ENCODE measurements at regions not wholly inside any gene's neighbourhood (a gene's known extent, or its start where the extent isn't known, plus 50 kb on each side); places are given as distances from the start of the nearest gene placed in this dataset.

GRCh38 chr2:61715506-61715905, 138.4 kb downstream of the FAM161A start:
- POLR2A ChIA-PET: no interaction called here
- no peak for TF ChIP-seq CTCF (IDR thresholded peaks at IDR 0.05; ENCODE audit: control extremely low read depth, extremely low read depth, low read depth, missing control alignments)
- CTCF ChIA-PET: no interaction called here
- DNase-seq (ENCODE audit: extremely low spot score): no peak

- ChIA-PET CTCF (interaction anchor here (0.6 to 2.4 kb wide), 2 partner anchors 9 to 24 kb away, joined by 3 to 12 read pairs; no protein-coding TSS in a partner anchor), POLR2A (no interaction called here)
- no peak for DNase-seq (ENCODE audit: extremely low spot score)
- TF ChIP-seq CTCF (IDR thresholded peaks at IDR 0.05; ENCODE audit: control extremely low read depth, extremely low read depth, low read depth, missing control alignments): no peak
These were observed 139.7 kb downstream of the FAM161A start for GRCh38 chr2:61714210-61714609.

GRCh38 chr2:61713457-61713856, 140.4 kb downstream of the FAM161A start:
- ChIA-PET POLR2A (interaction anchor here (0.9 kb wide), 1 partner anchor 69 kb away, joined by 3 read pairs; no protein-coding TSS in a partner anchor), CTCF (interaction anchor here (0.6 to 2.4 kb wide), 3 partner anchors 10 to 73 kb away, joined by 3 to 12 read pairs (median 4); no protein-coding TSS in a partner anchor)
- no peak for TF ChIP-seq CTCF (IDR thresholded peaks at IDR 0.05; ENCODE audit: control extremely low read depth, extremely low read depth, low read depth, missing control alignments)
- no peak for DNase-seq (ENCODE audit: extremely low spot score)

GRCh38 chr2:61712060-61712459, 141.8 kb downstream of the FAM161A start:
- no peak for DNase-seq (ENCODE audit: extremely low spot score)
- CTCF ChIA-PET: interaction anchor here (1.1 to 2.3 kb wide), 3 partner anchors 12 to 78 kb away, joined by 4 to 9 read pairs (median 5); no protein-coding TSS in a partner anchor
- POLR2A ChIA-PET: no interaction called here
- no peak for TF ChIP-seq CTCF (IDR thresholded peaks at IDR 0.05; ENCODE audit: control extremely low read depth, extremely low read depth, low read depth, missing control alignments)

GRCh38 chr2:61710711-61711110, 143.1 kb downstream of the FAM161A start:
- ChIA-PET POLR2A (no interaction called here), CTCF (interaction anchor here (1.5 to 5.7 kb wide), 4 partner anchors 12 to 158 kb away, joined by 3 to 18 read pairs (median 6); no protein-coding TSS in a partner anchor)
- no peak for TF ChIP-seq CTCF (IDR thresholded peaks at IDR 0.05; ENCODE audit: control extremely low read depth, extremely low read depth, low read depth, missing control alignments)
- no peak for DNase-seq (ENCODE audit: extremely low spot score)

GRCh38 chr2:61707984-61708852, 145.6 kb downstream of the FAM161A start:
- peak; percentile 80 for DNase-seq (ENCODE audit: extremely low spot score)
- no peak for TF ChIP-seq CTCF (IDR thresholded peaks at IDR 0.05; ENCODE audit: control extremely low read depth, extremely low read depth, low read depth, missing control alignments)
- ChIA-PET POLR2A (no interaction called here), CTCF (interaction anchor here (0.8 to 5.7 kb wide), 6 partner anchors 10 to 40 kb away, joined by 3 to 18 read pairs (median 3); no protein-coding TSS in a partner anchor)
